NCI-H1105 (cell line): ENCODE measurements at regions not wholly inside any gene's neighbourhood (a gene's known extent, or its start where the extent isn't known, plus 50 kb on each side); places are given as distances from the start of the nearest gene placed in this dataset.

Source experiments
- DNase-seq: peaks from one replicate; lab custom pipeline; 2025; lab: John Stamatoyannopoulos, UW

DNA sequence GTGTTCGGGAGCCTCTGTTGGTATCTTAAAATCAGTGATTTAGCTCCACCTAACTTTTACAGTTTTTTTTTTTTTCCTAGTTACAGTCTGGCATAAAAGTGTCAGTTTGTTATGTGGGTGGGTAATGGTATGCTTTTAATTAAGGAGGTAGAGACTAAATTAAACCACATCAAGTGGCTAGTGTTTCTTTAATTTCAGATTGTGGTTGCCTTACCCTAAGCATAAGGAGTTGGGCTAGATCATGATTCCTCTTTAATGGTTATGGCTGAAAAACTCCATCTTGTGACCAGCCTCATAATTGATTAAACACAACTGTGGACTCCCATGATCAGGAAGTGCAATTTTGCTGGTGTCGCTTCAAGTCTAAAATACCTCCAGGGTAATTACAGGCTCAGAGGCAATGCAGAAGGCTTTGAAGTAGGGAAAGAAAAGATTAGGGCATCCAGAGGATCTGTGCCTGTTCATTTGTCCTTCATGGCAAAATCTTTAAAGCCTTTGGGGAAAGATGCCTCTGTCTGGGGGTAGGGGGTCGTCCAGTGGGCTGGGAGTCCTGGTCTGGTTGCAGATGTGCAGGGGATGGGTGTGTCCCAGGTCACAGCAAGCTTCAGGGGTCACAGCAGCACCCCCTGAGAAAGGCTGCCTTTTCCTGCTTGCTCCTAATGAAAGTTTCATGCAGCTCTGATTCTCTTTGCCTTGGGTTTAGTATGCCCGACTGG, 579.2 kb downstream of the BCL11A start:
- DNase-seq: no peak

DNA sequence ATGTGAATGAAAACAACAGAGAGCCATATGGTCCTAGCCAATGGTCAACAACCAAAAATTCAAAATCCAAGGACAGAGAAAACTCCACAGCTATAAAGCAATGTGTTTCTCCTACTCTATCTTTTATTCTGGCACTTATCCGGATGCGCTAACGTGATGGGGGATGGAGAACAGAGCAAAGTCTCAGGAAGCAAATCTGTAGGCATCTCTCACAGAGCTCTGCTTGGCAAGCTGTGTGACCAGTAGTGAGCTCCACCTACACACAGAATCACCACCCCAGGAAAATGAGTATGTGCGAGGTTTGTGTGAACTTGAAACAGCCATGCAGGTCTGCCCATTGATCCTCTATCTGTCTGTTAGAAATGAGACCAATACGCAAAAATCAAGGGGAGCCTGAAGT, 584.3 kb downstream of the BCL11A start:
- DNase-seq: no peak

DNA sequence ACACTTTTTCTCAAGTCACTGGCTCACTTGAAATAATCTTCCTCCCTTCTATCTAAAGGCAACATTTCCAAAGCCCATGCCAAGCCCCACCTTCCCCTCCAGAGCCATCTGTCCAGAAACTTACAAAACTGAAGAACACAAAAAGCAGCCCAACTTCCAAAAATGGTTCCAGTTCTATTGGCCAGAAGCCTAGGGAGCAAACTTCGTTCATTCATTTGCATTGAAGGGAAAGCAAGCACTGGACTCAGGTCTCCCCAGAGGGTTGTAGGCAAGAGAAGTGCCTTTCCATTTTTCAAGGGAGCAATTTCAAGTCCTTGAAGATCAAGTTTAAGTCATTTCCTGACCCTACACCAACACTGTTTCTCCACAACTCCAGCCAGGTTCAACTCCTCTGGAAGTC, 585.0 kb downstream of the BCL11A start:
- no peak for DNase-seq

DNA sequence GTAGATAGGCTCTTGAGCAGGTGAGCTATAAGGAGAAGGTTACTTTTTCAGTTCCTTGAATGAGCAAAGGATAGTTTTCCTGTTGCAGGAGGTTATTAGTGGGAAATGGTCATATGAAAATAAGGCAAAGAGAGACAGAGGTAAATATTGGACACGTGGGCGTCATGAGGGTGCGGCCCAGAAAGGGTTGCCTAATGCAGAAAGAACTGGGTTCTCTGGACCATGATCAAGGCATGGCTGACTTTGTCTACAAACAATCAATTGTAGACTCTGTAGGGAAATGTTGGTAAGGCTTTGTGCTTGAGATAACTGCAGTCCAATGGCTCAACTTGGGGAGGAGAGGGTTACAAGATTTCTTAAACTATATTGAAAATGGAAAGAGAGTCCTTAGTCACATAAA, 585.8 kb downstream of the BCL11A start:
- no peak for DNase-seq

DNA sequence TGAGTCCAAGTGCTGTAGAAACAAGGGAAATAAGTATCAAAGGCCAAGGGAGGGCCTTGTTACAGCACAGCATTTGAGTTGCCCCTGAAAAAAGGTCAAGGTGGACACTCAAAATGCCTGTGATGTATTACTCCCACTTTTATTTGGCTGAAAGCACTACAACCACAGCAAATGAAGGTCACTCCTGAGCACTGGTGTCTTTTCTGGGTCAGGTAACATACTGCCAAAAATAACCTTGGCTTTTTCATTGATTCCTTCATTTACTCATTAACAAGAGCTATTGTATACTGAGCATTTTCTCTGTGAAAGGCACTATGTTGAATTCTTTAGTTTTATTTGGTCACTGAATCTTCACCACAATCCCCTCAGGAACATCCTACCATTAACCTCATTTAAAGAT, 590.3 kb downstream of the BCL11A start:
- DNase-seq: no peak

DNA sequence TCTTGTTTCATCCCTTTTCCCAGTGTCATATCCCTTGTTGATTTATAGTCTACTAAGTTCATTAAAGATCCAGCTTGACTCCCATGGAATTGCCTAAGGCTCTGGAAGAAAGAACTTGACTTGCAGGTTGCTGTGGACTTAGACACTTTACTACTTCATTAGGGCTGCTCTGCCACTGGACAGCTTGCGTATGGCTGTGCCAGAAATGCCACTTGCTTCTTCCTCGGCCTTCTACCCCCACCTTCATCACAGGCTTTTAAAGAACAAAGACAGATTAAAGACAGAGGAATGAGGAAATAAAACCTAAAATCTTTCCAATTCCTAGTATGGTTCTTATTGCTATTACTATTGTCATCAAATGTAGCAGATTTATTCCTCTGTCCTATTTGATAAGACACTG, 591.7 kb downstream of the BCL11A start:
- no peak for DNase-seq

DNA sequence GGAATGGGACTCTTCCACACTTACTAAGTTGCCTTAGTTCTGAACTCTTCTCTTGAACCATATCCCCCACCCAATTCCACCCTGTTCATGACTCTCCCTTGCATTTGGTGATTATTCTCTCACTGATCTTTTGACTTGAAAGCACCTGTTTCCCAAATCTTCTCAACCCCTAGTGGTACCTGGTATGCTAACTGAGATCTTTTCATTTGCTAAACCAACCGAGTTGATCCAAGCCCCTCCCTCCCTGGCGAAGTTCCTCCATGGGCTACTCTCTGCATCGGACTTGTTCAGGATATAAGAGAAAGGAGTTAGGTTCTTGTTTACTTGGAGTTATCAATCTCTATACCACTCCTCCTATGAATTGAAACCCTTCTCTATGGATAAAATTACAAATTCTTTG, 593.5 kb downstream of the BCL11A start:
- no peak for DNase-seq

DNA sequence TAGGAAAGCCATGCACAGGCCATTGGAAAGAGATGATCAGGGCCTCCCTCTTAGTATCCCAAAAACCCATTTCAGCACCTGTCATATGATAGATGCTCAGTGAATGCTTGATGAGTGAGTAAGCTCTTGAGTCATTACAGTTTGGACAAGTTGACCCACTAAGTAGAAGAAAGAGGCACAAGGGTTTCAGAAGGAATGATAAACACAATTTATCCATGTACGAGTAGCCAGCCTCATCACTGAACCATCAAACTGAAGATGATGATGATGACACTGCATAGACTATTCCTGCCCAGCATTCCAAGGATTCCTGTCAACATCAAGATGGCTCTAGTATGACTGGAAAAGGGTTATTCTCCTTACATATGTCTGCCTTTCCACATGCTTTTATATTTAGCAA, 596.0 kb downstream of the BCL11A start:
- DNase-seq: no peak

DNA sequence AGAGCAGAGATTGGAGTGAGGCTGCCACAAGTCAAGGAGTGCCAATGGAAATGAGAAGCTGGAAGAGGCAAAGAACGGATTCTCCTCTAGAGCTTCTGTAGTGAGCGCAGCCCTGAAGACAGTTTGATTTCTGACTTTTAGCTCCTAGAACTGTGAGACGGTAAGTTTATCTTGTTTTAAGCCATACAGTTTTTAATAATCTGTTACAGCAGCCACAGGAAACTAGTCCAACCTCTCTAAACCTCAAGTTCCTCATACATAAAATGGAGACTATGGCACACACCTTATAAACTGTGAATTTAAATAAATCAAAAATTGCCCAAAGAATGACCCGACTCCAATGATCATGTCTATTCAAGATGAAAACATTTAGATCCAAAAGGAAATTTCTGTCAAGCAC, 596.5 kb downstream of the BCL11A start:
- no peak for DNase-seq

DNA sequence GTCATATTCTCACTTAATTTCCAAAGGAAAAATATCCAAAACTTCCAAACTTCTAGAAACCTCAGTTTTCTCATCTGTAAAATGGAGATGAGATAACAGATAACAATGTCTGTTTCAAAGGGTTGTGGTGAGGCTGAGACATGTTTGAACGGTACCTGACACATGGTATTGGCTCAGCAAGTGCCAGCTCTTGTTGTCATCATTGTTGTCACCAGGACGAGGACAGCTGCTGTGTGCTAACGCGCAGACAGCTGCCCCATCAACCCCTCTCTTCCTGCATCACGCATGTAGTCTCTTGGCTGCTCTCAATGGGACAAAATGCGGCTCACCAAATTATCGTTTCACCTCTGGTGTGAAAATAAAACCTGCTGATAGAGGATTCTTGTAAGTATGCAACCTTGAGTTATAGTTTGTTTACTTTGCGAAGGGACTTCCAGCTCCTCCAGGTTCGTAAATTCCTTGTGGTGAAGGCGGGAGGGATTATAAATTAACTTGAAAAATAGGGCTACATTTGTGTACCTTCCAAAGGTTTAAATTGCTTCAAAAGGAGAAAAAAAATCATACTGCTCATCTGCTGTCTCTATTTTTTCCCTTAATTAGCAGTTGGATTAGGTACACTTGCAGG, 605.4 kb downstream of the BCL11A start:
- DNase-seq: no peak

DNA sequence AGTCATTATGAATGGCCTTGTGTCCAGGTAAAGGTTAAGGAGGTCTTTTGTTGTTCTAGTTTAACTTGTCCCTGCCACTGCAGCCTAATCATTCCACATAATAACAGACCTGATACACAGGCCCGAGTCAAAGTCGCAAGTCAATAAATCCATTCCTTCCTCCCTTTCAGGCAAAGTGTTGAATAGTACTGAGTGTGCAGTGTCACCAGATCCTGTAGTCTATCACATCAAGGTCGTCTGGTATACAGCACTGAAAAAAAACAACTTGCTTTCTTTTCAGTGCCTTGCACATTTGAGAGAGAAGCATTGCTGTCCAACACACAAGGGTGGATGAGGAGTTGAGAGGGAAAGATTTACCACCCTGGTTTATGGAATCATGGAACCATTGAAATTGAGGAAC, 606.2 kb downstream of the BCL11A start:
- no peak for DNase-seq

DNA sequence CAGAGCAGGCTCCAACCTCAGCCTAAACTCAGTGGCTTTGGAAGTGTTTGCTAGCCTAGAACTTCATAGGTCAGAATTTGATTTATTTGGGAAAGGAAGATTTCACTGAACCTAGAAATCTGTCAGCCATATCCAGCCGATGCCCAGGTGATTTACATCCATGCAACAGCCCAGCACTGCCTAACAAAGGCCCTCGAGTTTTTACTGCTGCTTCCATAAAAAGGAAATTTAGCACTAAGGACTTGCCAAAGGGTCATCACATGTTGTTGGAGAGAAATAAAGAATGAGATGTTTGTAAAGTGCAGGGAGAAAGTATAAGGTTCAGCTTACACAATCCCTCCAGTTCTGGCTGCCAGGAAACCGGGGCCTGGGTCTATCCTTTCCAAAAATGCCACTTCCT, 614.2 kb downstream of the BCL11A start:
- DNase-seq: no peak

DNA sequence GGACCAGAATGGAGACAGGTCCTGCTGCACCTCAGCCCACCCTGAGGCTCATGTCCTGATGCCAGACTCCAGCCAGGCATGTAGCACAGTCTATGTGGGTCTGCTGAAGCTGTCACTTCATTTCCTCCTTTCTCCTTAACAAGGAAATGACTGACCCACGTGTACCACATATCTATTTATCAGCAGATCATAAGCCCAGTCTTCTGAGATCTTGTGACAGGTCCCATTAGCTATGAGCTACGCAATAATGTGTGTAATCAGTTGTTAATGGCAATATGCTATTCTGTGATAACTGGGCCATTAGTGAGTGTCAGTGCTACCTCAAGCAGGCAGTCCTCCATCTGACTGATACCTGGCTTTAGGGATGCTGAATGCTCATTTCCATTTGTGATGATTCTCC, 615.3 kb downstream of the BCL11A start:
- no peak for DNase-seq

DNA sequence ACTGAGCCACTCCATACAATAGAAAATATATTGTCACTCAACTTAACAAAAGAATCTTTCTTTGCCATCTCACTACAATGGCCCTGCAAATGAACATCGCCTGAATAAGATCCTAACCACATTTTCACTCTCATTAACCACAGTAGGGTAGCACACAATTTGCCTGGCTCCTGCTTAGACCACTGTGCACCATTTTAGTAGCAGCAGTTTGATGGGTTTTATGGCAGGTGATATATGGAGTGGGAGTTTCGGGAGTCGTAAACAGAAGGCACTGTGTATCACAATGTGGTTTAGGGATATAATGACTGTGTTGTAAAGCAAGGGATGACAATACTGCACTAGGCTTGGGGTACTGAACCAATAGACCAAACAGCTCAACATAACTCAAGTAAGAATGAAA, 617.4 kb downstream of the BCL11A start:
- DNase-seq: no peak

DNA sequence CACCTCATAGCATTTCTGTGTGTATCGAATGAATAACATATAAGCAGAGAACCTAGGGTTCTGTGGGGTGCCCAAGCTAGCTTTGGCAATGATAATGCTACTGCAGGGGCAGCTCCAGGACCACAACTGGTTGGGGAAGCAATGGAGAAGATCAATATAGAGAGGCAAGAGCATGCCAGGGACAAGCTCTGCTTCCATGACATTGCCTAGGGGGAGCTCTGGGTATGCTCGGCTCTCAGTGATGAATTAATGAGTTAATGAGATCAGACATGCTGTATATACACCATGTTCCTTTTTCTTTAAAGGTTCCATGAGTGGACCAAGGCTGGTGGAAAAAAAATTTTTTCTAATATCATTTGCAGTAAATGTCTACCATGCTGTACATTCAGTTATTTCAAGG, 618.4 kb downstream of the BCL11A start:
- no peak for DNase-seq

DNA sequence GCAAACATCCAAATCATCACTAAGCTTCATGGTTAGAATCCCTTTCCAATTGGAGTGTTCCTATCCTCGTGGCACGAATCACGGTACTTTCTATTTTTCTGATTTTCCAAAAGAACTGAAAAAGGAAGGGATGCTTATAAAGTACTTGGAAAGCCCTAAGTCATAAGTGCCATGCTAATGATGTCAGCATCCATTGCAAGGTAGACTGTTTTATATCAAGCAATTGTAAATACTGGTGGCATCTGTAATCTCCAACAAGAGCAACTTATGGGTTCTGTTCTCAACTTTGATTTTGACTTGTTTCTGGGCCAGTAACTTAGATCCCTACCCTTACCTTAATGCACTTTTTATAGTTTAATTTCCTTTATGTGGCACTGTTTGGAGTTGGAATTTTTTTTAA, 619.5 kb downstream of the BCL11A start:
- DNase-seq: no peak

DNA sequence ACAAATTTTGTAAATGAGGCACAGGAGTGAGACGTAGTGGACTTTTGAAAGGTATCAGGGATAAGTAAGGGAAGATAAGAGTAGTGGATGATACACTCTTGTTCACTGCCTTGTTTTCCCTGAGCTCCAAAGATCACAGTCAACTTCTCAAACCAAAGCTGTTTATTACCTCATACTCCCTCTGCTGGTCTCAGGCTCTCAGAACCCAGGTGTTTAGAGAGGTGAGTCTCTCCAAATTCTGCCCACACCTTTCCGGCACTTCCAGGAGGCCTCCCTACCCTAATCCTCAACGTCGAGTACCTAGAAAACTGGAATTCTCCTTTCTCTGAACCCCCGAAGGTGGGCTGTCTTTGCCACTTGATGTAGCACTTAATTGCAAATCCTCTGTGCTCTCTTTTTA, 621.1 kb downstream of the BCL11A start:
- no peak for DNase-seq

DNA sequence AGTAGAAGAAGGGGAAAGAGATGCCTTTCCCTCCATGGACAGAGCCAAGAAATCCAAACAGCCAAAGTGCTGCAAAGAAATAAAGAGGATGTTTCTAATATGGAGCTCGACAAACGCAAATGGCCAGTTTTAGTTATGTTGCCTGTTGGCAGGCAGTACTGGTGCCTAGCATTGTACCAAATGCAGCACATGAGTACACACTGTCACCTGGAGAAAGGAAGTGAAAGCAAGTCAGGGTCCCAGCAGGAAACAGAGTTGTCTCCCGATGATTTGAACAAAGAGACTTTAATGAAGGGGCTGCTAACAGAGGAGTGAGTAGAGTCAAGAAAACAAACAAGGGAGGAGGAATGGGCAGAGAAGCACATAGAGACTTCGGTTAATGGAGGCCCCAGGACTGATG, 623.0 kb downstream of the BCL11A start:
- DNase-seq: no peak

DNA sequence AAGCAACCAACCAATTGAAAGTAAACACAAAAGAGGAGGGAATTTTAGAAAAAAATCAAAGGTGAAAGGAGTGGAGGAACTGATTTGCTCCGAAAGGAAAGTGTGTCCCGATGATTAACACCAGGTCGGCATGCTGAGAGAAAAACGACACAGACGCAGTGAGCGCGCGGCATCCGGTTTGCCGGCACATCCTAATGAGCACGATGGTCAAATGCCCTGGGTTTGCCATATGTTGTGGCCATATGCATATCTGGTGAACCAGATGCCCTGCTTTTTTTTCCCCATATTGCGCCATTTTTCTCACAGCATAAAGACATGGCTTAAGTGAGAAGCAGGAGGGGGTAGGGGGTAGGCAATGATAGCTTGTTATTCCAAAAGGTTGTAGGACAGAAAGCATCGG, 626.7 kb downstream of the BCL11A start:
- no peak for DNase-seq

DNA sequence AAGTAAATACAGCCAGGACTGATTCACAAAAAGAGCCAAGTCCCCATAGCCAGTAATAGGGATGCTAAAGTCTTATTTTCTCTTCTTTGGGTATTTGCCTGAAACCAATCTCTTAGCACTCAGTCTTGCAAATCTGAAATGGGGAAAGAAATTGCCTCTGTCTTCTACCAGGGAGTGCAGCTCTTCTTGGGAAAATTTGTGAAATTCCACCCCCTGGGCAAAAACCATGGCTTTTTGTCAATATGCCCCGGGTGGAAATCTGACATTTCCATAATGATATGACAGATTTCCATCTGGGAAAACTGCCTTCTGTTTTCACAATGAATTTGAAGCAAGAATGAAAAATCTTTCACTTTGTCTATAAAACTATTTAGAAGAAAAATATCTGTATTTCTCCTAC, 628.1 kb downstream of the BCL11A start:
- DNase-seq: no peak

DNA sequence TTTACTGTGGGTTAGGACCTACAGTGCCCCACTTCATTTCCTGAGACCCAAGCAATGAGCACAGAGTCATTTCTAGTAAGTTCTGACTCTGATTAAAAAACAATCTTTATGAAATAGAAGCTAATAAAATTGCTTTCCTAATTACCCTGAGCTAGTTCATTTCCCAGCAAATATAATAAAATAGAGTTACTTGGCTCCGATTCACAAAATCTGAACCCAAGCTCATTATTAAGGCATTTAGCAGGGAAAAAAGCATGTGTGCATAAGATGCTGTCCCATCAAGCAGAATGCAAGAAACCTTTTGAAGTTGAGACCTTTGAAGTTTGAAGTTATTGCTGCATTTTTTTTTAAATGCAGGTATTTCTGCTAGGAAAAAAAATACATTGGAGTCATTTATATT, 629.1 kb downstream of the BCL11A start:
- no peak for DNase-seq

DNA sequence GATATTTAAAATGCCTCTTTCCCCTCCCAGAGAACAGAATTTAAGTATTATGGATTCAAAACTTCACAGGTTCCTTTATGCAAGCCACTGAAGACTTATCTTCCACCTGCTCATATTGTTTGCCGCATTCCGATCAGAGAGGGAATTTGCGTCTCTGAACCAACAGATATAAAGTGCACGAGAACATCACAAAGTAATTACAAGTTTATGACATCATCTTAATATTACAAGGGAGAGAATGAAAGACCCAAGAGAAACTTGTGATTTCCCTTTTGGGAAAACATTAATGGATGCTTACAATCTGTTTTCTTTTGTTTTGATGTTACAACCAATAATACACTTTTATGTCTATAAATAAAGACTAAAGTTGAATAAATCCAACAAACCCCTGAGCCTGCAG, 631.0 kb downstream of the BCL11A start:
- no peak for DNase-seq

DNA sequence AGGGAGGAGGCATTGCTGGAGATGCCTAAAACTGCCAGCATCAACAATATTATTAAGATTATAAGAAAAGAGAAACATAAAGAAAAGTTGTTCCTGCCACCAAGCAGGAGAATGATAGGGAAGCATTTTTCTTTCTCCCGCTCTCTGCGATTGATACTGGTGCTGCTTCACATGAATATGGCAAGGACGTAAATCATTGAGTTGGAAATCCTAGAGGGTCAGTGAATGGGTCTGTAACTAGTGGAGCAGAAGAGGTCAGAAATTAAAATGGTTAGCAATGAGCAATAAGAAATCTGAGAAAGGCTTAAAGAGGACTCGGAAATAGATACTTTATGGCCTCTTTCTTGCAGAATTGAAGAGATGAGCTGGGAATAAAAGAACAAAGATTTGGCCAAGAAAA, 631.7 kb downstream of the BCL11A start:
- DNase-seq: no peak

DNA sequence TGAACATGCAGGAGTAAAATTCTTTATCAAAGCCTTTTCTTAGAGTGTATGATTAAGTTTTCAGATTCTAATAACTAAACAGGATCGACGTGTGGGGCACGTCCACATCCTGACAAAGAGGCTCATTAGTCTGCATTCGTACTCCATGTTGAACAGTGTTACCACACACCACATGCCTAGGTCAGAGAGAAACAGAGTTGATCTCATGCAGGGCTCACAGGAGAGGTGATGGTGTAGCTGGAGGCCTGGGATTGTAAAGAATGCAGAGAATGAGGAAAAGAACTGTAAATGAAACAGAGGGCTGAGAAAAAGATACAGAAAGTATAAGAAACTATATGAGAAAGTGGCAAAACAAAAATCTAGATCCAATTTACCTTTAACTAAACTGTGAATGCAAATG, 632.5 kb downstream of the BCL11A start:
- DNase-seq: no peak
